CD4-positive, alpha-beta T cell (primary cell): ENCODE measurements at regions not wholly inside any gene's neighbourhood (a gene's known extent, or its start where the extent isn't known, plus 50 kb on each side); places are given as distances from the start of the nearest gene placed in this dataset.
"Not testable (repeated sequence)": the region's sequence is repeated elsewhere in the genome, so short reads cannot be mapped to it uniquely, and the experiment has no call there.

Experiments
- ATAC-seq: fragments of 200-7000 bp; cut with Tn5 transposase; one replicate; pipeline ENCODE4 v1.10.0; 2022; ENCODE audit warnings: mild to moderate bottlenecking; ENCODE audit not compliant: poor library complexity
- CTCF ChIA-PET: fragments of 350-600 bp; sonication (Branson Sonifier 250); formaldehyde crosslinking; loops from one replicate; lab custom pipeline; 2021; ENCODE audit warnings: antibody characterized with exemption, inconsistent platforms; lab: Charles Lee
- POLR2A ChIA-PET: fragments of 350-600 bp; sonication (Branson Sonifier 250); formaldehyde crosslinking; loops from one replicate; lab custom pipeline; 2021; ENCODE audit warnings: antibody characterized with exemption, inconsistent platforms; lab: Charles Lee
- DNase-seq, 14 experiments: peaks; one replicate each; pipeline ENCODE4 v3.0.0-alpha.2; 2013 to 2020; ENCODE audit warnings: mixed read lengths in 2 of 14
- H3K27ac ChIP-seq, 2 donors: one replicate each; pipeline versions ENCODE4 v1.5.1 to v1.7.0; 2013; ENCODE audit warnings: low read length in 2 of 2, low read depth in 1 of 2, mild to moderate bottlenecking in 1 of 2
- H3K27me3 ChIP-seq, 2 experiments: 1 replicate in 1 of 2; 2 replicates in 1 of 2; pipeline versions ENCODE4 v1.6.1 to v1.7.0; 2013; ENCODE audit warnings: low read length in 2 of 2, control low read depth in 1 of 2, mild to moderate bottlenecking in 1 of 2, moderate library complexity in 1 of 2; ENCODE audit not compliant: insufficient read depth in 2 of 2, control insufficient read depth in 1 of 2
- H3K36me3 ChIP-seq: one replicate; pipeline ENCODE4 v1.6.1; 2013; ENCODE audit warnings: low read length, control low read depth; ENCODE audit not compliant: insufficient read depth
- H3K4me1 ChIP-seq: one replicate; pipeline ENCODE4 v1.6.1; 2013; ENCODE audit warnings: low read length, control low read depth; ENCODE audit not compliant: insufficient read depth
- H3K4me3 ChIP-seq: one replicate; pipeline ENCODE4 v1.5.1; 2013; ENCODE audit warnings: mild to moderate bottlenecking, low read length, moderate library complexity
- H3K9me3 ChIP-seq, 2 experiments: 1 replicate in 1 of 2; 2 replicates in 1 of 2; pipeline versions ENCODE4 v1.6.1 to v1.7.0; 2013; ENCODE audit warnings: low read length in 2 of 2, mild to moderate bottlenecking in 2 of 2, control low read depth in 1 of 2, moderate library complexity in 1 of 2; ENCODE audit not compliant: control insufficient read depth in 1 of 2, insufficient read depth in 1 of 2
- H3K27ac Mint-ChIP-seq: one replicate; pipeline ENCODE4 v1.8.0; 2020; ENCODE audit warnings: mixed read lengths
- H3K27me3 Mint-ChIP-seq: one replicate; pipeline ENCODE4 v1.8.0; 2021; ENCODE audit warnings: mixed read lengths
- H3K36me3 Mint-ChIP-seq: one replicate; pipeline ENCODE4 v1.8.0; 2021; ENCODE audit warnings: low read depth, mixed read lengths
- H3K4me1 Mint-ChIP-seq: one replicate; pipeline ENCODE4 v1.8.0; 2021; ENCODE audit warnings: low read depth, mixed read lengths
- H3K4me3 Mint-ChIP-seq: one replicate; pipeline ENCODE4 v1.8.0; 2020; ENCODE audit warnings: mild to moderate bottlenecking, mixed read lengths
- H3K9me3 Mint-ChIP-seq: one replicate; pipeline ENCODE4 v1.8.0; 2020; ENCODE audit warnings: mixed read lengths
- CTCF ChIP-seq: fragments of 200-600 bp; IDR thresholded peaks from one replicate; pipeline ENCODE4 v1.8.0; 2022; ENCODE audit warnings: antibody characterized with exemption, mild to moderate bottlenecking
- intact Hi-C, 2 experiments: fragments of 100-400 bp; cut with DNase I in 1 of 2; cut with micrococcal nuclease in 1 of 2; formaldehyde crosslinking; loops; one replicate each; pipeline versions ENCODE4 v1.15.1 to v1.9.0; 2023 to 2025; cut with DNase I, micrococcal nuclease

- Histone ChIP-seq H3K27me3 (peaks cover 0 to 9% of the 10 kb centered on the region in 2 experiments), H3K9me3 (peaks cover 0 to 3% of the 10 kb centered on the region in 2 experiments), H3K36me3 (no peaks in the 10 kb centered on the region), H3K4me1 (no peaks in the 10 kb centered on the region), H3K4me3 (no peak overlapping the region), H3K27ac (no peak overlapping the region)
- no peak overlapping the region for H3K4me3 Mint-ChIP-seq
- intact Hi-C loops, result no loop called here
- no peaks in the 10 kb centered on the region for H3K4me1 Mint-ChIP-seq
- POLR2A ChIA-PET, result no interaction called here
- no peak overlapping the region for H3K27ac Mint-ChIP-seq
- no peak for TF ChIP-seq CTCF
- ATAC-seq, result no peak
- CTCF ChIA-PET, result no interaction called here
- DNase-seq, result no peak
- no peaks in the 10 kb centered on the region for H3K9me3 Mint-ChIP-seq
- no peaks in the 10 kb centered on the region for H3K36me3 Mint-ChIP-seq
- peaks cover 8% of the 10 kb centered on the region for H3K27me3 Mint-ChIP-seq
These were observed 317.8 kb downstream of the SH2D4B start for GRCh38 chr10:80855348-80855971.

GRCh38 chr10:80856186-80856585 is 318.5 kb downstream of the SH2D4B start:
- DNase-seq, result no peak
- H3K4me3 Mint-ChIP-seq, result no peak overlapping the region
- Histone ChIP-seq H3K27ac (no peak overlapping the region), H3K27me3 (peaks cover 0 to 9% of the 10 kb centered on the region in 2 experiments), H3K4me1 (no peaks in the 10 kb centered on the region), H3K4me3 (no peak overlapping the region), H3K36me3 (no peaks in the 10 kb centered on the region), H3K9me3 (peaks cover 0 to 3% of the 10 kb centered on the region in 2 experiments)
- no peaks in the 10 kb centered on the region for H3K4me1 Mint-ChIP-seq
- peaks cover 8% of the 10 kb centered on the region for H3K27me3 Mint-ChIP-seq
- ChIA-PET POLR2A (no interaction called here), CTCF (interaction anchor here (1.3 kb wide), 1 partner anchor 8 kb away, joined by 3 read pairs; no protein-coding TSS in a partner anchor)
- H3K36me3 Mint-ChIP-seq, result no peaks in the 10 kb centered on the region
- H3K27ac Mint-ChIP-seq, result no peak overlapping the region
- no peak for TF ChIP-seq CTCF
- no peak for ATAC-seq
- H3K9me3 Mint-ChIP-seq, result no peaks in the 10 kb centered on the region
- intact Hi-C loops, result no loop called here

GRCh38 chr10:80859279-80859678 is 321.6 kb downstream of the SH2D4B start:
- H3K4me1 ChIP-seq, H3K4me3 Mint-ChIP-seq, H3K27me3 Mint-ChIP-seq, H3K9me3 Mint-ChIP-seq, ATAC-seq, H3K27ac Mint-ChIP-seq, H3K27me3 ChIP-seq, DNase-seq, H3K9me3 ChIP-seq, H3K36me3 Mint-ChIP-seq, H3K4me3 ChIP-seq, H3K36me3 ChIP-seq, H3K4me1 Mint-ChIP-seq, POLR2A ChIA-PET, intact Hi-C loops, CTCF ChIA-PET, H3K27ac ChIP-seq: not testable (repeated sequence)

- H3K36me3 Mint-ChIP-seq, result no peaks in the 10 kb centered on the region
- H3K36me3 ChIP-seq, result no peaks in the 10 kb centered on the region
- ATAC-seq, result no peak
These were observed 323.0 kb downstream of the SH2D4B start for GRCh38 chr10:80860719-80861118.

More at GRCh38 chr10:80860719-80861118, 323.0 kb downstream of the SH2D4B start:
- no peak overlapping the region for H3K4me3 Mint-ChIP-seq
- peaks cover 0 to 9% of the 10 kb centered on the region in 2 experiments for H3K27me3 ChIP-seq
- H3K4me3 ChIP-seq, result no peak overlapping the region
- CTCF ChIA-PET, result no interaction called here
- peaks cover 0 to 3% of the 10 kb centered on the region in 2 experiments for H3K9me3 ChIP-seq
- H3K9me3 Mint-ChIP-seq, result no peaks in the 10 kb centered on the region
- H3K27me3 Mint-ChIP-seq, result no peaks in the 10 kb centered on the region
- no peak for TF ChIP-seq CTCF
- no peak overlapping the region for H3K27ac ChIP-seq
- DNase-seq, result no peak
- intact Hi-C loops, result no loop called here
- no peak overlapping the region for H3K27ac Mint-ChIP-seq
- H3K4me1 Mint-ChIP-seq, result no peaks in the 10 kb centered on the region
- POLR2A ChIA-PET, result no interaction called here
- H3K4me1 ChIP-seq, result no peaks in the 10 kb centered on the region
